ENCODE measurements at regions not wholly inside any gene's neighbourhood (a gene's known extent, or its start where the extent isn't known, plus 50 kb on each side); places are given as distances from the start of the nearest gene placed in this dataset.

- DNase-seq: no peak
Observed at GRCh38 chr1:87786861-87787545, 458.3 kb downstream of the LMO4 start.

DNA sequence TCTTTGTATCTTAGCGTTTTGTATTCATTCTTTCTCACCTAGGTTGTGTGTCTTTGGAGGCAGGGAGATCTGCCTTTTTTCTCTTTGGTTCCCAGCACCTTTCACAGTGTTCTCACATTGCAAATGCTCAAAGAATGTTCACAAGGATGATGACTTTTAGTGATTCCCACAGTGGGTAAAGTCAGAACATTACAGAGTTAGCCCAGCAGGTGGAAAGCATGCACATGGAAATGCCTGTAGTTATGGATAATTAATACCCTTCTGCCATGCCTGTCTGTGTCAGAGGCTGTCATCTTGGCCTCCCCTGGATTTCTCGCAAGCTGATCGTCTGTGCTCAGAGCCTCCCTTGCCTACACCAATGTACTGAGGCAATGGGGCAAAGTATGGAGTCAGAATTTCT, 458.9 kb downstream of the LMO4 start:
- peak; percentile 19 for DNase-seq

DNA sequence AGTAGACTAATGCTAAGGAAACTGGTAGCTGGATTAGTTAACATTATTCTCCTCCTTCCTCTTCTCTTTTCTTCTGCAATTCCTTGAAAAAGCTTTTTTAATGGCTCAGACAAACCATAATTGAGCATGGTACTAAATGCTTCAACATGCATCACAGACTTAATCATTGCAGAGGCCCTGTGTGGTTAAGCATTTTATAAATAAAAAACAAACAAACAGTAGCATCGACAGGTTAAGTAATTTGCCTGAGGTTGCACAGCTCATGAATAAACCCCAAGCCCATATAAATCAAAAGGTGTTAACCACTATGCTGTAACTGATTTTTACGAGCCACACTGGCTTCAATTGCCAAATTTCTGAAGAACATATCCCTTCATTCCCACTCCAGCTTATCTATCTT, 462.1 kb downstream of the LMO4 start:
- no peak for DNase-seq

DNA sequence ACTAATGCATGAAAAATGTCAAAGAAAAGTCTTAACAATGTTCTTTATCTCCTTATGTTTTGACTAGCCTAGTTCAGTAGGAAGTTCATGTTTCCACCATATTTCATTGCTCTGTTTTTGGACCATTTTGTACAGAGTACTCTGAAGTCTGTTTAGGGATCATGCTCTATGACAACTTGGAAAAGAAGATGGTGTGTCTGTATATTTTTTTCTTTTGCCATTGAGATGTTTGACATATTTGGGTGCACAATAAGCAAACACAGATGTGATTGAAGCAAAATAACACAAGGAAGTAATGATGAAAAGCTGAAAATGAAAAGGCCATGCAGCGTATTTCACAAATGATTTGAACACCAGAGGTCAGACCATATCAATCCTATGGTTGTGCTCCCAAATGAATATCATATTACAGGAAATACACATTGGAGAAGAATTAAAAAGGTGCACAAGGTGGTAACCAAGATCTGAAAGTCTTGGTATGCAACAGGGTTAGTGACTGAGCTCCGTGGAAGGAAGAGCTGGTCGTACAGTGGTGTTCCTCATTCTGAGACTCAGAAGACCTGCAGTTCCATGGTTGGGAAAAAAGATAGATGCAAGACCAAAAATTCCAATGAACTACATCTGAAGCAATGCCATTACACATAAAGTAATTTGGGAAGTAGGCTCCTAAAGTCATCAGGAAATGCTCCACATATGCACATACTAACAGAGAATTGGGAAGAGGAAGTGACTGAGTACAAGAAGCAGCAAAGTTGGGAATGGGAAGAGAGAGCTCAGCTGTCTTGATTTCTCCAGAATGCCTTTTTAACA, 463.5 kb downstream of the LMO4 start:
- no peak for DNase-seq

GRCh38 chr1:87794788-87795614, 466.3 kb downstream of the LMO4 start:
- DNase-seq: peak; percentile 79

GRCh38 chr1:87795615-87796337, 467.1 kb downstream of the LMO4 start:
- no peak for DNase-seq

DNA sequence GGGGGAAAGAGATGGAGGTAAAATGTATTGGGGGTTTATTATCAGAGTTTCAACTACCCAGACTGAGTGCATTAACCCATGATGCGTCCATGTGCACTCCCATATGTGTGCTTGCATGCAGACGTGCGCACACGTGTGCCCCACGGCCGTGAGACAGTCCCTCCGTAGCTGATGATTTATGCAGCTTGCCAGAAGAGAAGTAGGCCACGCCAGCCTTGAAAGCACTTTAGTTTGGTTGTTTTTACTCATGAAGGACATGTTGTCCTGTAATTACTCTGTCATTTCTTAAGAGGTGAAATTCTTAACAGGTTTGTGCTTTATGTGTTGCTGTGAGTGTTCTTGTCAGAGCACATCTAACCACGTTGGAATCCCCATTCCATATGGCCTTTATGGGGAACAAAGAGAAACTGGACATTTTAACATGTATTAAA, 467.8 kb downstream of the LMO4 start:
- no peak for DNase-seq

DNA sequence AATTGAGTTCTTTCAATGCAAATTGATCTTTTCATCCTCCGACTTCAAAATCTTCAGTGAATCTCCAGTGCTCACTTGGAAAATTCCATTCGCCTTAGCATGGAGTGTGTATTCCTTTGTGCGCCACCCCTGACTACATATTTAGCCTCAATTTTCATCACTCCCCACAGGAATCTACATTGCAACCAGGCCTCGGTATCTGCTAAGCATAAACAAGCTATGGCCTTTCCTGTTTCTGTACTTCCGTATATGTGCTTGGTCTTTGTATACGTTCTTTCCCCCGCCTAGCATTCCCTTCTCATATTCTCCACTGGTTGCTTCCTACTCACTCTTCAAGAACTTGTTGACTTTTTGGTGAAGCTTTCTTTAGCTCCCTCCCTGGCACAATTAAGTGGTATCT, 470.8 kb downstream of the LMO4 start:
- no peak for DNase-seq

DNA sequence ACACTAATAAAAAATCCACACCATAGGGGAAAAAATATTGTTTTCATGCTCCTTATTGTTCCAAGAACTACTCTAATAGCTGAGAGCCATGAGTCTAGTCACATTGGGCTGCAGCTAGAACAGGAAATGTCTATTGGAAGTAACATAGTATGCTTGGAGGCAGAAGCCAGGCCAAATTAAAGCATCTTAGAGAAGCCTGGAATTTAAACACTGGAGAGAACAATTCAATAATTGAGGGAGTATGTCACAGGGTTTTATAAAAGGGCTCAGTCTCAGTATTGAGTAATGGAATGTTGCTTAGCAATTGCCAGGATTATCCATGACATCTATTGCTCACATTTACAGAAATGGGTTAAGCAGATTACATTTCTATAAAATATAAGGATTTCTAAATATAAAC, 471.3 kb downstream of the LMO4 start:
- DNase-seq: no peak

- DNase-seq: no peak
Observed at GRCh38 chr1:87803375-87803774, 474.7 kb downstream of the LMO4 start.

DNA sequence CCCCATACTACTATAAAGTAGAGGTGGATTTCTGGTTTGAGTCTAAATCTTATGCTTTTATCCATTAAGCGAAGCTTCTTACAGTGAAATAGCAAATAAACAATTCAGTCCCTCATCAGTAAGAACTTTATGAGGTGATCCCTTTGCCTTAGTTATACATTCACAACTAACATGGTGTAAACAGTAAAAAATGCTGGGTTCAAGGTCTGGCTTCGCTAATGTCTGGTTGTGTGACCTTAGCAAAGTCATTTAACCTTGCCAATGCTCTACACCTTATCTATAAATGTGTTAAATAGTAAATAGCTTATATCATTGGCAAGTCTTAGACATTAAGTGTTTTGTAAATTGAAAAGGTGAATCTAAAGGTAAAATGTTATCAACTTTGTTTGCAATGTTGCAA, 475.4 kb downstream of the LMO4 start:
- no peak for DNase-seq

GRCh38 chr1:87805666-87806378, 477.1 kb downstream of the LMO4 start:
- peak; percentile 18 for DNase-seq

DNA sequence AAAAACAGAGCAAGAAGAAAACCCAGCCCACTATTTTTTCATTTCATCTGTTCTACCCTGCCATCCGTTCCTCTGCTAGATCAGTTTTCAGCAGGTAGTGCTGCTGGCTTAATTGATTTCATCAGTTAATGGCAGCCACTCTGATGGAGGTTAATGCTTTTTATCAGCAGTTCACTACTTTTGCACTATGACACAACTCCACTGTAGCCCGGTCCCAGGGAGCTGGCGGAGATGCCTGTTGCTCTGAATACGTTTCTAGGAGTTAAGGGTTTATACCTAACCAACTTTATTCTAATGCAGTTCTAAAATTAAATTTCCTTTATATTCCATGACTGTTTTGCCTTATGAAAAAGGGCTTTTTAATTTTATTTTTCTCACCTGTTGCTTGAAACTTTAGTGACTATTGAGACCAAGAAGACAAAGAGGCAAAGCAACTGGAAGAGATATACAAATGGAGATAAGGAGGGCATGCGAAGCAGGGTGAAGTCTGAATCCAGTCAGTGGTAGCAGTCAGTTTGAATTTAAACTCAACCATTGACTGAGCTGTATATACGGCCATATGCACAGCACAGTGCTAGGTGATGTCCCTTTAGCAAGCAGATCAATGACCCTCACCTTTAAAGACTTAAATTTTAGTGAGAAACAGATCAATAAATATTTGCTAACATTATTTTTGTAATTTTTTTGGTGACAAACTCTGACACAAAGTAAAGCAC, 477.9 kb downstream of the LMO4 start:
- no peak for DNase-seq

DNA sequence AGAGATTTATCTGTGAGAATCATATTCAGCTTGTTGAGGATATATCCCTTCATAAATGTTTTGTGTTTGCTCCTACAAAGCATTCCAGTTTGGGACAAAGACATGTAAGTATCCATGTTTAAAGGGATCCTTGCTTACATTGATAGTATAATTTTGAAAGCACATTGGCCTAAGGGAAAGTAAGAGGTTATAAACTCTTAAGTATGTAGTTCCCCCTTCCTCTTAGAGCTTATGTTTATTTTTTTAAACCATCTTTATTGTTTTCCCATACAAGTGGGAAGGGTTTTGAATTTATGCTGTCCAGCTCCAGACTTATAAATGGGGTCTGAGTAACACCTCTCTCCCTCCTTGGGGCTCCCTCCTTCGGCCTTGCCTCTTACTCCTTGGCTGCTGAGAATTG, 481.5 kb downstream of the LMO4 start:
- DNase-seq: no peak

DNA sequence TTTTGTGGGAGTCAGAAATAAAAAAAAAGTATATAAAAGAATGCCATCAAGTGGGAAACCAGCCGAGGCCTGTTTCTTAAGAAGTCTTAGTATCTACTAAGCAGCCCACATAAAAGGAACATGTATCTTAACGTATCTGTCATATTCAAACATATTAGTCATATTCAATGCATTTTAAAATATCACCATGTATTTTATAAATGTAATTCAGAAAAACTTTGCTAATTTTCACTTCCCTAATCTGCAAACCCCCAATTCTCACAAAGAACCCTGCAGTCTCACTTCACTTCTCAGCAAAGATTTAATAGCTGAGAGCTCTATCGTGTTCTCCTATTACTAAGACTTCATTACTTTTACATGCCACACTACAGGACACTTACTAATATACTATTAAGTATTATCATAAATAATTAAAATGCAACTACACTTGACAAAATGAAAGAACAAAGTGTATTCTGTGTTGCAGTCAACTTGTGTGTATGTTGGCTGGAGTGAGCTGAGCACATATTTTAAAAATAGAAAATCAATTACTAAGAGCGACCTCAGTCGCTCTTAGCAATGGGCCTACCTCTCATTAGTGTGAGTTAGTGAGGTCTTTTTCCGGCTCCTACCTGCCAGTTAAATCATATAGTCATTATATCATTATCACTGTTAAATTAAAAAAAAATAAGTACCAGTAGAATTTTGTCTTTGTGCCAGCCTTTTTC, 484.3 kb downstream of the LMO4 start:
- no peak for DNase-seq

- DNase-seq: no peak
Observed at GRCh38 chr1:87814573-87814972, 485.9 kb downstream of the LMO4 start.

- no peak for DNase-seq
Observed at GRCh38 chr1:87816646-87817045, 488.0 kb downstream of the LMO4 start.

- no peak for DNase-seq
Observed at GRCh38 chr1:87820668-87821334, 492.1 kb downstream of the LMO4 start.

GRCh38 chr1:87821335-87821697, 492.6 kb downstream of the LMO4 start:
- DNase-seq: no peak

GRCh38 chr1:87826681-87827251, 498.1 kb downstream of the LMO4 start:
- peak; percentile 79 for DNase-seq
